D721Med (cell line): ENCODE measurements at regions not wholly inside any gene's neighbourhood (a gene's known extent, or its start where the extent isn't known, plus 50 kb on each side); places are given as distances from the start of the nearest gene placed in this dataset.

Experiments used
- DNase-seq: peaks from one replicate; pipeline ENCODE4 v3.0.0; 2011; ENCODE audit warnings: low spot score; ENCODE audit not compliant: insufficient read length
- FAIRE-seq: peaks from 2 replicates; lab custom pipeline; 2011; peaks lifted over from hg19 to GRCh38; lab: Jason Lieb, UNC
- CTCF ChIP-seq: IDR thresholded peaks from 2 replicates; pipeline ENCODE4 v1.5.1; 2012; ENCODE audit warnings: mild to moderate bottlenecking, control low read depth; ENCODE audit not compliant: insufficient read depth; ENCODE audit errors: missing control alignments

- DNase-seq (no peak), FAIRE-seq (no peak)
- TF ChIP-seq CTCF: no peak
Measured at GRCh38 chr10:29083096-29083495, 205.8 kb upstream of the LYZL1 start.

- DNase-seq (no peak), FAIRE-seq (no peak)
- no peak for TF ChIP-seq CTCF
Measured at GRCh38 chr10:29084681-29085307, 204.1 kb upstream of the LYZL1 start.

- DNase-seq: no peak
- no peak for FAIRE-seq
- TF ChIP-seq CTCF: no peak
Measured at GRCh38 chr10:29089091-29089490, 199.8 kb upstream of the LYZL1 start.

GRCh38 chr10:29096303-29096824, 192.5 kb upstream of the LYZL1 start:
- no peak for DNase-seq

GRCh38 chr10:29098423-29098822, 190.4 kb upstream of the LYZL1 start:
- no peak for DNase-seq

More at GRCh38 chr10:29096303-29096824, 192.5 kb upstream of the LYZL1 start:
- no peak for FAIRE-seq
- no peak for TF ChIP-seq CTCF

GRCh38 chr10:29099001-29099400, 189.9 kb upstream of the LYZL1 start:
- FAIRE-seq: no peak
- no peak for TF ChIP-seq CTCF
- DNase-seq: no peak

More at GRCh38 chr10:29098423-29098822, 190.4 kb upstream of the LYZL1 start:
- TF ChIP-seq CTCF: no peak
- no peak for FAIRE-seq

GRCh38 chr10:29099415-29099814, 189.5 kb upstream of the LYZL1 start:
- FAIRE-seq: no peak

More at GRCh38 chr10:29099415-29099814, 189.5 kb upstream of the LYZL1 start:
- no peak for TF ChIP-seq CTCF
- no peak for DNase-seq
